ENCODE measurements at regions not wholly inside any gene's neighbourhood (a gene's known extent, or its start where the extent isn't known, plus 50 kb on each side); places are given as distances from the start of the nearest gene placed in this dataset.
"Not testable (repeated sequence)": the region's sequence is repeated elsewhere in the genome, so short reads cannot be mapped to it uniquely, and the experiment has no call there.

DNA sequence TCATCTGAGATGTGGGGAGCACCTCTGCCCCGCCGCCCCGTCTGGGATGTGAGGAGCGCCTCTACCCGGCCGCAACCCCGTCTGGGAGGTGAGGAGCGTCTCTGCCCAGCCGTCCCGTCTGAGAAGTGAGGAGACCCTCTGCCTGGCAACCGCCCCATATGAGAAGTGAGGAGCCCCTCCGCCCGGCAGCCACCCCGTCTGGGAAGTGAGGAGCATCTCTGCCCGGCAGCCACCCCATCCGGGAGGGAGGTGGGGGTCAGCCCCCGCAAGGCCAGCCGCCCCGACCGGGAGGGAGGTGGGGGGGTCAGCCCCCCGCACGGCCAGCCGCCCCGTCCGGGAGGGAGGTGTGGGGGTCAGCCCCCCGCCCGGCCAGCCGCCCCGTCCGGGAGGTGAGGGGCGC is 89.9 kb downstream of the PHLDA1 start:
- not testable (repeated sequence) for DNase-seq

DNA sequence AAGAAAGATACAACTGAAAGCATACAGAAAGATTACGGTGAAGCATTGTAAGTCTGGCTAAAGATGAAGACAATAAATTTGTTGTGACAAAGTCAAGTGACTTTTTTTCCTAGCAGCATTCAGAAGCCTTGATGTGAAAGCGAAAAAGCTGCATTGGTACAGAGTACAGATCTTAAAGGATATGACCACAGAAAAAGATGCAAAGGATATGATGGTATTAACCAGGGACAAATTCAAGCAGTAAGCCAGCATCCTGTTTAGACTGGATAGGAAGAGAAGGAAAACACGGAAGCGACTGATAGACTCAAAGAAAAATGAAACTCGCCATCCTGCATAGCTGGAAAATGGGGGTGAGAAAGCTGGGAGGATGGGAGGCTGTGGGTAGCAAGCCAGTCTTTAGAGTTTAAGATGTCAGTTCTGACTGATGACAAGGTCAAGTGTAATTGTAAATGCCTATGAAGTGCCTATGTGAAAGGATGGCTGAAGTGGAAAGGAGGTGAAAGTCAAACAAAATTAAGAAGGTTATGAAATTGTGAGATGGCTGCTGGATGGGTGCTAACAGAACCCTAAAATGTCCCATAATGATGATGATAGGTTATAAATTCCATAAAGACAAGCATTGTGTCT is 92.4 kb downstream of the PHLDA1 start:
- DNase-seq, result no peak

DNA sequence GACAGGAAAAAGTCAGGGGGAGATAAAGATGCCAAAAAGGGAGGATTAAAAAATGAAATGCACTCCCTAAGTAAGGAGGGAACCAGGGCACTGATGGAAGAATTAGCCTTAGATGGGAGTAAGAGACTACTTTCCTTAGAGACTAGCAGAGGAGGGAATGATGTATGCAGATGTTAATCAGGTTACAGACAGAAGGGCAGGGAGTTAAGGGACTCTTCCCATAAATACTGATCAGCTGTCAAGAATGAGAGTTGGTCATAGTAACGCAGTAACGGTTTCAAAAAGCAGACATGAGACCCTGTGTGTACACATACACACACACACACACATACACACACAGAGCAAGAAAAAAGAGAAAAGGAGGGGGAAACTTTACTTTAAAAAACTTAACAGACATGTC is 93.4 kb downstream of the PHLDA1 start:
- no peak for DNase-seq

DNA sequence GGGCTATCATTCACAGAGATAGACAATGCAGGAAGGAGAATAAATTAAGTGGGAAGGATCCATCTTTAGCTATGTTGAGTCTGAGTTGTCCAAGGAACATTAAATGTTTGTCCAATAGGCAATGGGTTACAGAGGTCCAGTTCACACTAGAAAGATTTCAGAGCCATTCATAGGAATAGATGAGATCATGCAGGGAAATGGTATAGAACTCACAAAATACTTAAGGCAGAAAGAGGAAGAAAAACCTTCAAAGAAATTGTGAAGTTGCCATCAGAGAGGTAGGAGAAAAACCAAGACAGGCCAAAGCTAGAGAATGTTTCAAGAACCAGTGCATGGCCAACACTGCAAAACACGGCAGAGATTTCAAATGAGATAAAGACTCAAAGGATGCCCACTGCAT is 94.1 kb downstream of the PHLDA1 start:
- no peak for DNase-seq

DNA sequence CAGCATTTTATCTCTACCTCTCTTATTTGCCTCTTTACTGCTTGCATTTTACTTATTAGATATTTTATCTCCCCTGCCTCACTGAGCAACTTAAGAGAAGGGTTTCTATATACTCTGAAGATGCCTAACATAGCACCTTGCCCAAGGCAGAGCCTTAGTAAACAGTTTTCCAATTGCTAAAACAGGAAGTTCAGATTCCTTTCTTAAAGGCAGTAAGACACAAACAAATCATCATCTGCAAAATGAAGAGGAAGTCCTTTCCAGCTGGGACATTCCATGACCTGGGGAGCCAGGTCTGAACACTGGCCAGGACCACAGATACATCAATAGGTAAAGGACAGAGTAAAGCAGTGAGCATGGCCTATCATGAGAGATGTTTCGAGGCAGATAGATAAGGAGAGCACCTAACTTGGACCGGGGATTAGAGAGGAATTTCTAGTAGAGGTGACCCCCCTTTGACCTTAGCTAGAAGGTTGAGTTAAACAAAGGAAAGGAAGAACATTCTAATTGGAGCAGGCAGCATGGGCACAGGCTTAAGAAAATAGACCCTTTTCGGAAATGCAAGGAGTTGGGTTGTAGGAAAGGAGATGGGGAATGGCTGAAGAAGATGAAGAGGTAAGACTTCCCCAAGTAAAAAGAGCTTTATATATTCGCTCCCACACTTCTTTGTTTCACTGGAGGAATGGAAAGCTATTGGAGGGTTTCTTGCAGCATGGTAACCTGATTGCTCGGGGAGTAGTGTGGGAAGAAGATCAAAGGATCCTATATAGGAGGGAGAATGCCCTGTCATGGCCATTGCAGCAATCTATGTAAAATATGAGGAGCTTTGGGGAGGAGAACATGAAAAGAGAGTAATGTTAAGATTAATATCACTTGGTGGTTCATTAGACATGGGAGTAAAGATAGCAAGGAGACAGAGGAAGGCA is 94.8 kb downstream of the PHLDA1 start:
- DNase-seq, result no peak

DNA sequence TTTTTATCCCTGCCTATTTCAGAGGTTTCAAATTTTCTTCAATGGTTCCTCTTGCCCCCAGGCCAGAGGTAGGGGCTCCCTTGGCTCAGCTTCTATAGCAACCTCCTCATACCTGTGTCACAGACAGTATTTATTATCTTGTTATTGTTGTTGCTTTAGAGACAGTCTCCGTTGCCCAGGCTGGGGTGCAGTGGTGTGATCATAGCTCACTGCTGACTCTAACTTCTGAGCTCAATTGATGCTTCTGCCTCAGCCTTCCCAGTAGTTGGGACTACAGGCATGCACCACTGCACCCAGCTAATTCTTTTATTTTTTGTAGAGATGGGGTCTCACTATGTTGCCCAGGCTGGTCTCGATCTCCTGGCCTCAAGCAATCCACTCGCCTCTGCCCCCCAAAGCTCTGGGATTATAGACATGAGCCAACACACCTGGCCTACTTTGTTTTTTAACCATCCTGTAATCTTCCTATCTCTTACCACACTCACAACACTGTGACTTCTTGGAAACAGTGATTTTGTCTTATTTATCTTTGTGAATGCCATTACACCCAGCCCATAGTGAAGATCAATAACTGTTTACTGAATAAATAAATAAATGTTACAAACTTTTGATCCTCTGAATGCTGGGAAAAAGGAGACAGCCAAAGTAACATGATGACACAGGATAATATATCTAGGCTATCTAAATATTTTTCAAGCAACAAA is 95.9 kb downstream of the PHLDA1 start:
- DNase-seq, result no peak

DNA sequence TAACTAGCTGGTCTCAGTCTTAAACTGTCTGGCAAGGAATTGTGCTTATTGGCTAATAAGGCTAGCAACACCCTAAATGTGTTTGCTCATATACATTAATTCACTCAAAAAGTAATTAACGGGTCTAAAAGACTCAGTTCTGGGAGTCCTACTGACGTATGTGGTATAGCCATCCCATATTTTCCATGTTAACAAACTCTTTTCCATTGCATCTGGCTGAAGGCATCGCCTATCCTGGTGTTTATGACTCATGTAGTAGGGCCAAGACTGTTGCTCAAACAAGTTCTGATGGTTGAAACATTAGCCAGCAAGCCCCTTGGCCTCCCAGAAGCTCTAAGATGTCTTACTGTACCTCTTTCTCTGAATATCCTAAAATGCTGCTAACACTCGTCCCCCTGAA is 98.5 kb downstream of the PHLDA1 start:
- no peak for DNase-seq

DNA sequence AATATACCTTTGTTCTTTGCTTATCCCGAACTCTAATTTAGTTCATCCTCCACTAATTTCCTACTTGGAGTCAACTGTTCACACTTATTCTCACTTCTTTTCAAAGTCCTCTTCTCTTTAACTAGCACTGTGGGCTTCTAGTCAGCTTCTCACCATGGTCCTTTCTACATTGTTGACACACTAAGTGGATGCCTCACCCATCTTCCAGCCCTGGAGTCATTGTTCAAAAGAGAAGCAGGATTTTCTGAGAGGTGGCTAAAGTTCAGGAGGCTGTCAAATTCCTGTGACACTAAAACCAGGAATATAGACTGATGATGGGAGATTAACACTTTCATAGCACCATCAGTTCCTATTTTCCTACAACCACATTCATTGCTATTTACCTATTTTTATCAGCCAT is 99.3 kb downstream of the PHLDA1 start:
- DNase-seq, result no peak

DNA sequence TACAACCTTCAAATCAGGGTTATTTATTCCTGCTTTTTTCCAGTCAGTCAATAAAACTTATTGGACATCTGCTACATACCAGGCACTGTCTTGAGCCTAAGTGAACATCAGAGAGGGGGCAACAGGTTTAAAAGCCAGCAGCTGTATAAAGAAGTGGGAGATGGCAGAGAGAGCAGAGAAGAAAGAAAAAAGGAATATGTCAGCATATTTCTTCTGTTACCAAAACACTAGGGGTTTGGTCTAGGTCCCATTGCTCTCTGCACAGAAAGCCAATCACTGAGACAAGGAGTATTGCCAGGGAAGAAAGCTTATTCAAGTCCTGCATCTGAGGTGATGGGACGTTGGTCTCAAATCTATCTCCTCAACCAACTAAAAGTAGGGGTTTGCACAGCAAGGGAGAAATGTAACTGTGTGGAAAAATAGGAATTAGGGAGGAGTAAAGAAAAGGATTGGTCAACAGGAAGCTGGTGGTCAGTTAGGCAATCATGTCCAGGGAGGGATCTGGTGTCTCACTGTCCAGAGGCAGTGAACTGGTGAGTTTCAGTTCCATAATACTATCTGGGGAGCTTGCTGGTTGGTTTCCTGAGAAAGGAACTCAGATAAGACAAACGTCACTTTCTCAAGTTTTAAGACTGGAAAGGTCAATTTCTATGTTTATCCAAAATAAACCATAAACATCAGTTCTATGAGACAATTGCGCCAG is 107.5 kb downstream of the PHLDA1 start:
- DNase-seq, result no peak

DNA sequence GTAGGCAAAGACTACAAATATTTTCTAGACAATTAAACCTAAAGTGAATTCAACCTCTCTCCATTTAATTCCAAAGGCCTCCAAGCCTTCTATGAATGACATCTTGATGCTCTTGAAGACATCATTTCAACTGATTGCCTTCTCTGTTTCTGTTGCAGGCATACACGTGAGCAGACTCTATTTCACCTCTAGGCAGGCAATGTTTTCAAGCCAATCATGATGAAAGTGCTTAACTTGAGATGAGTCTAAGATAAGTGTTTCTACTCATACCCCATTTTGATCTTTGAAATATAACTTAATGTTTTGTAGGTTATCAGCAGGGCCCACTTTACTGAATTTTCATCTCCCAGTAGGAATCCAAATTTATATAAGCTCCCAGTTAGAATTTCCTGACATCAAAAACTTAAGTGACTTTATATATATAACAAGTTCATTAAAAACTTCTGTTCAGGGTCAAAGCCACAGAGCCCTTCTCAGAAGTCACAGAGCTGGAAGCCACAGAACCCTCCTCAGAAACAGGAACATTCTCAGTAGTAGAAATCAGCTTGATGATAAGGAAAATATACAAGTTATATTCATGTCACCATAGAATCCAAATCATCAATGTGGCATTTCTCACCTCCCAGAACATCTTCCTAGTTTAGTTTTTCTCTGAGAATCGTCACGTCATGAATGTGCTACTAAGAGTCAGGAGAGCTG is 108.5 kb downstream of the PHLDA1 start:
- no peak for DNase-seq

DNA sequence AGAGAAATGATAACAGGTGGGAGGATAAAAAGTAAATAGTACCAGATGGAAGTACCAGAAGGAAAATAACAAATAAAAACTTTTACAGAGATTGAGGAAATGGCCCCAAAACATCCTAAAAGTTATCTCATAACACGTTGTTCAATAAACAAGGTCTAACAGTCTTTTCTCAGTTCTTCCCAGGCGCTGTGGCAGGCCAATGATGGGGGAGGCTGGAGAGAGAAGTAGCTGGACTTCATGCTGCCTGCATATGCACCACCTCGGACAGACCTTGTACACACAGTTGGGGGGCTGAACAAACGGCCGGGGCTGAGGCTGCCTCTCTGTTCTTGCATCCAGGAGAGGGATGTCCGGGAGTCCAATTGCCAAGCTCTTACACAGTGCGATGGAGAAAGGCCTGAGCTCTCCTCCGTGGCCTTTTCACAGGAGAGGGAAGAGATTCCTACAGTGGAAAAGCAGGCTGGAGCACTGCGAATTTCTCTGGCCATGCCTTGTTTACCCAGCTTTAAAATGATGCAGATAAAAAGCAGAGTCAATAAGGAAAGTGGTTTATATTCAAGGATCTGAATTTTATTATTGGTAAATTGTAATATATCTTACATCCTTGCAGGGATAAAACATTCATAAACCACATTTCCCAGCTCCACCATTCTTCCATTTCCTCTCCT is 109.8 kb downstream of the PHLDA1 start:
- DNase-seq, result no peak

DNA sequence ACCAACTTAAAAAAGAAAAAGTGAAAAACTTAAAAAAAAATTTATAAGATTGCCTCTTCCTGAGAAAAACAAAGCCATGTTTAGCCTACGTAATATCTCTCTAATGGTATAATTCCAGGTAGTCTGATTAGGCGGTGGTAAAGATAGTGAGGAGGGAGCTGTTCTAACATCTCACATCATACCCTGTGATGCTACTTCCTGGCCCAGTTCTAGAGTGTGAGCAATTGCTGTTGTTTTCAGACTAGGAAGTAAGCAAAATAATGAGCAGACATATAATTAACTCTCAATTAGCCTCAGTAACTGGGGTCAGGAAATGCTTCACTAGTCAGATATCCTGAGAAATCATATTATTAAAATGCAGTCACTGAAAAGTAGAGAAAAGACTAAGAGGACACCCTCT is 113.9 kb downstream of the PHLDA1 start:
- DNase-seq, result no peak

DNA sequence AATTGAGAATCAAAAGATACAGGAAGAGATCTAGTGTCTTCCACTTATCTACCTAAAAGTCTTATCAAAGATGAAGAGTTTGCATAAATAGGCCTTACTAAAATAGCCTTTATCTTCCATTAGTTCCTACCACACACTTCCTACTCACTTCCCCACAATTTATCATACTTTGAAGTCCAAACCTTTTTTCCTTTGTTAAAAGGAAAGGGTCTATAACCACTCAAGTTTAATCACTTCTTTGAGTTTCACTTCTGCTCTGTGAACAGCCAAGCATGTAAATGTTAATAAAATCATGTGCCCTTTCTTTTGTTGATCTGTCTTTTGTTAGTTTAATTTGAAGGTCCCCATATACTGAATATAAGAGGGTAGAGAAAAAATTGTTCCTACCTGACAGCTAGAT is 114.5 kb downstream of the PHLDA1 start:
- no peak for DNase-seq

DNA sequence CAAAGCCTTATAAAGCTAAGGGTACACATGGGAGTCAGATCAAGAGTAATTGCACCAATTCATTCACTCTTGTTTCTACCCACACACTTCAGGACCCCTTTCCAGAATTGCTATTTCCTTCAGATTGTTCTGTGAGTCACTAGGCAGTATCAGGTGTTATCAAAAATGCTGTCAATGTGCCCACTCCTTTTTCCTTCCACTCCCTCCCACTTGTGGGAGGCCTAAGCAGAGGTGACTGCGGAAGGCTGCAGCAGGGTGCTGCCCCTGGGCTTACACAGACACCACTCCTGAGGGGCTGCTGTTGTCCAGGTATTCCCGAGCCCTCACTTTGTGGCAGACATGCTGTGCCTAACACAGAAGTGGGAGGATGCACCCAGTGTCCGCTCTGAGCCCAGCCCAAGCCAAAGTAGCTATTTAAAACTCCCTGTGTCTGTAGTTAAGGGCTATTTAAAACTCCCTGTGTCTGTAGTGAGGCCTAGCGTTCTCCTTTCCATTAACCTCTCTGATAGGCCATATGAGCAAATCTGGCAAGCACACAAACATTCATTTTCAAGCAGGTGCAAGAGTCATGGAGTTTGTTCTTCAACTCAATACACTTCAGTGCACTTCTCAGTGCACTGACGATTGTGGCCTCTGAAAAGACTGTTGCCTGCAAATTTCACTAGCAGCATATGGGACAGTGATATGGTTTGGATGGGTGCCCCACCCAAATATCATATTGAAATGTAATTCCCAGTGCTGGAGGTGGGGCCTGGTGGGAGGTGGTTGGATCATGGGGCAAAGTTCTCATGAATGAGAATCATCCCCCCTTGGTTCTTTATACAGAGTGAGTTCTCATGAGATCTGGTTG is 117.8 kb downstream of the PHLDA1 start:
- DNase-seq, result peak; percentile 19 to 25

DNA sequence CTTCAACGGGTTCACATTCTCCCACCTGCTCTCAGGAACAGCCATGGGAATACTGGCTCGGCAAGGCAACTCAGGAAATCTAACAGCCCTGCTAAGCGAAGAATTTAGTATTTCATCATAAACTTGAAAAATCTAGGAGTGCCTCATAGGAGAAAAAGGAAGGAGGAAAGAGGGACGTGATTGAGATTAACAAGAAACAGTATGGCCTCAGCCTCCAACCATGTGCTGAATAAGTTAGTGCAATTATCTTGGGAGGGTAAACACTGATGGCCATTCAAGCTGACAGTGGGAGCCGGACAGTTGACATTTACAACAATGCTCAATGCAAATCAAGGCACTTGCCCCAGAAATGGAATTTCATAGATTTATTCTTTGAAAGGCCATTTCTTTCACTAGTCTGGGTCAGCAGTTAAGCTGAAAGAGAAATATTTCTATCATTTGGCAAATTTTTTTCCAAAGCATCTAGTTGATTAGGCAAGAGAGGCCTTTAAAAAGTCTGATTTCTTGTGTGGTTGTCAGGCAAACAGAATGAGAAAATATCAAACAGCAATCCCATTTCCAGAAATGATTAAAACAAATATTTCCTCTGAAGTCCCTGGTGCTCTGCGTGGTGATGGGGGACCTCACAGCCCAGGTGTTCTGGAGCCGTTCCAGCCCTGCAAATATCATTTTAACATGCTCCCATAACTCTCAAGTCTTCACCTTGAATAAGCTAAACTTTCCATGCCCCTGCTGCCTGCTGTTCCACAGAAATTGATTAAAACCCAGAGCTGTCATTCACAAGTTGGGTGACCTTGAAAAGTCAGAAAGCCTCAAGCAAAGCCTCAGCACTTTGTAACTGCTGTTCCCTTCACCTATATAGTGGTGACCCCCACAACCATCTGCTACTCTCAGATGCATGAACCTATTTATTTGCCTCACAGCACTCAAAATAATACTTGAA is 121.6 kb downstream of the PHLDA1 start:
- DNase-seq, result no peak

DNA sequence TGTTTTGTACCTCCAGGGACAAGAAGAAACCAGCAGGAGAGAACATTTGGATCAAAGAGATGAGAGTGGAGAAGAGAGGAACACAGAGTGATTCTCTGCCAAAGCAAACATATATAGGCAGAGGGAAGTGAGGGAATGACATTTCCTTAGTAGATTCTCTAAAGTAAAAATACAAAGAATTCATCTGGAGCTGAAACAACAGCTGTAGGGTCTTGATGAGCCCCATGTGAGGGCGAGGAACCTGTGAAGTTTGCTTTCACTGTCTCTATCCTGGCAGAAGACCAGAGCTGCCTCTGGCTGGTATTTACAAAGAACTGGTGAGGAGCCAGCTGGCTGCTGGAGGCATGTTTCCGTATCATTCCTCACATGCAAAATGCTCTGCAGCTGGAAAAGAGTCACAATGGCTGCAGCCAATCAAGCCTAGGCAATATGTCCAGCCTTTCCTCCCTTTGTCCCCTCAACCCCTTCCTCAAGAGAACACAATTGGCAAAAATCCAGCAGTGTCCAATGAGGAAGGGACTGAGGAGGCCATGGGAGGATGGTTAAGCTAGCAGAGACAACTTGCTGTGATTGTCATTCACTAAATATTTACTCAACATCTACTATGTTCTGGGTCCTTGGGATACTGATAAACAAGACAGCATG is 122.5 kb downstream of the PHLDA1 start:
- no peak for DNase-seq

DNA sequence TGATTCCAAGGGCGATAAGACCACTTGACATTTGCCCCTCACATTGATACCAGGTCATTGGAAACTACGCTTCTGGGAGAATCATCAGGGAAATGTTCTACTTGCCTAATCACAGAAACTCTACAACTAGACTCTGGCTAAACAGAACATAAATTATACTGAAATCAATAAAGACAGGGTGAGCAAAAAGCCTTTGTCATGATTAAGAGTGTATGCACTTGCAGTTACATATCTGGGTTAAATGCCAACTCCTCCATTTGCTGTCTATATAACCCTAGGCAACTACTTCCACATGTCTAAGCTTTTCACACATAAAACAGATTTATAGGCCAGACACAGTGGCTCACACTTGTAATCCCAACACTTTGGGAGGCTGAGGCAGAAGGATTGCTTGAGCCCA is 125.7 kb downstream of the PHLDA1 start:
- DNase-seq, result no peak

DNA sequence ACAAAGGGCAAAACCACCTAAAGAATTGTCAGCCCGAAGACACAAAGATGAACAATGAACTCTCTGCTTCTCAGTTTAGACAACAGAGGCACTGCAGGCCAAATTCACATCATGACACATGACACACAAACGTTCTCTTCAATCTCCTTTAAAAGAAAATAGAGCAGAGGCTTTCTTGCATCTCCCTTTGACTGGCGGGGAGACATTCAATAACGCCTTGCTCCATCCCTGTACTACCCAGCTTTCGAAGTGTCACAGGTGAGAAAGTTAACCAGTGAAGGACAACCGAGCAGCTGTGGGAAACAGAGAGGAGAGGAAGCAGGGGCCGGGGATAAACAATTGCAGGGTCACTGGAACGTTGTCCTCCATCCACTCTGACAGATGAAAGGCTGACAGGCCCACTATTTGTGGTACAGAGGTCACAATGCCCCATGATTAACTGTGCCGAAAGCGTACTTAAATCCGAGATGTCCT is 130.8 kb downstream of the PHLDA1 start:
- DNase-seq, result no peak

DNA sequence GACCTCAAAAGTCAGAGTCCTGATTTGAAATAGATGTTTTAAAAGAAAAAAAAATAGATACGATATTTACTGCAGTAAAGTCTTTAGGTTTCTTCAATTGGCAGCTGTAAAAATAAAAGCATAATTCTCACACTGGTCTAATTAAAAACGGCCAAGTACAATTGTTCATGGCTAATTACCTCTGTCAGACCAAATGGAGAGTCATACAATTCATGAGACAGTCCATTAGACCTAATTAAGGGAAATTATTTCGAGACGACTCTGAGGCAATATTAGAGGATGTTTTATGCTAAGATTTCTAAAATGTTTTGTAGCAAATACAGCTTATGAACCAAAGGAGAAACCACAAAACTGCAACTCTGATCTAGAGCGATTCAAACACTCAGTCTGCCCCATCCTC is 131.3 kb downstream of the PHLDA1 start:
- no peak for DNase-seq
